ENCODE measurements at regions not wholly inside any gene's neighbourhood (a gene's known extent, or its start where the extent isn't known, plus 50 kb on each side); places are given as distances from the start of the nearest gene placed in this dataset.

DNA sequence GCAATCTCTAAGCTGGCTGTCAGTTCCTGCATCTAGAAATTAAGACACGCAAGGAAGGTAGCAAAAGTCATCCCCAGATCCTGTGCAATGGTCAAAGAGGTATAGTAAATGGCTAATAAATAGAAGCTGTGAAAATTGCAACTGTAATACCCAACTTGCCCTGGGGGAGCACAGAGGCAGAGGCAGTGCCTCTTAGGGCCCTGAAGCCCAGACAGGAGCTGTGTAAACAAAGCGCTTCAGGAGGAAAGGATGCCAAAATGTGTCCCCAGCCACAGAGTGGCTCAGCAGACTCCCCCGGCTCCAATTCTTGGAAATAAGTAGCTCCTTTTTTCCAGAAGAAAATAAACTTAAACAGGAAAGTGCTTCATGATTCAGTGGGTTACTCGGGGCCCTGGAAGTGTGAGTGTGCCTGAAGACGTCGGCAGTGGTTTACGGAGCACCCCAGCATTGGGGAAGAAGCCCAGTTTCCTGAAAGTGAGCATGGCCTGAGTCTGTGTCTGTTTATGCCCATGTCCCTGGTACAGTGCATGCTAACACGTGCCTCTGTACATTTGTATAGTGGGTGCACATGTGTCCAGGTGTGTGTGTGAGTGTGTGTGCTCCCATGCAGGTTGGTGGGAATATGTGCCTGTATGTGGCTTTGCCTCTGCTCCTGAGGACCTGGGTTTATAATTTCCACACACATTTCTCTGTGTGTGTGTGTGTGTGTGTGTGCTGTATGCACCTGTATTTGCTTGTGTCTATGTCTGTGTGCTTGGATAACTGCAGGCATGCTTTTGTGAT, 246.7 kb downstream of the MAFB start:
- DNase-seq, result no peak

DNA sequence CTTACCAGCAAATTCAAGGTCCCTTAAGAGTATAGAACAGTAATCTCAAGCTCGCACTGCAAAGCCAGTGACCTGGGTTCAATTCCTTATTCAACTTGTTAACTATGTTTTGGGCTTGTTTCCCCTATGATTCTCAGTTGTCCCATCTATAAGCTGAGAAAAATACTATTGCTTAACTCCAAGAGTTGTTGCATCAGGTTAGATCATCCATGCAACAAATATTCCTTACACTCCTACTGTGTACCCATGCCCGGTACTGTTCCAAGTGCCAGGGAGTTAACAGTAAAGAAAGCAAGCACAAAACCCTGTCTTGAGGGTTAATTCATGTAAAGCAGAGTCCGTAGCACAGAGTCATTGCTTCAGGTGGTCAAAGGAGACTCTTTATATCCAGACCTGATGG, 247.3 kb downstream of the MAFB start:
- DNase-seq, result no peak

DNA sequence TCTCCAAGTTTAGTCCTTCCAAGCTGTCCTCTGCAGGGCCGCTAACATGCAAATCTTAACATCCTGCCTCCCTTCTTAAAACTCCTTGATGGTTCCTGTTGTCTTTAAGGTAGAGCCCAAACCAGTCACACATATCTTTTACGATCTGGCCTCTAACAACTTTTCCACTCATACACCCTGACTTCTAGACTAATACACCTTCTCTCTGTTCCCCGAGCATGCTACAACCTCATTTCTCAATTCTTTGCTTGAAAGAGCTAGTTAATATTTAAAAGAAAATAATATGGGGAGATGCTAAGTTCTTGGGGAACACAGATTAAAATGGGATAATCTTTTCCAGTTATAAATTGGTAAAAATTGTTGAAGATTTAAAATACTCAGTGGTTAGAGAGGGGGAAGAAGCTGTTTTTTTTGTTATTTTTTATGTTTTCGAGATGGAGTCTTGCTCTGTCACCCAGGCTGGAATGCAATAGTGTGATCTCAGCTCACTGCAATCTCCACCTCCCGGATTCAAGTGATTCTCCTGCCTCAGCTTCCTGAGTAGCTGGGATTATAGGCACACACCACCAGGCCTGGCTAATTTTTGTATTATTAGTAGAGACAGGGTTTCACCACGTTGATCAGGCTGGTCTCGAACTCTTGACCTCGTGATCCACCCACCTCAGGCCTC, 250.7 kb downstream of the MAFB start:
- no peak for DNase-seq

DNA sequence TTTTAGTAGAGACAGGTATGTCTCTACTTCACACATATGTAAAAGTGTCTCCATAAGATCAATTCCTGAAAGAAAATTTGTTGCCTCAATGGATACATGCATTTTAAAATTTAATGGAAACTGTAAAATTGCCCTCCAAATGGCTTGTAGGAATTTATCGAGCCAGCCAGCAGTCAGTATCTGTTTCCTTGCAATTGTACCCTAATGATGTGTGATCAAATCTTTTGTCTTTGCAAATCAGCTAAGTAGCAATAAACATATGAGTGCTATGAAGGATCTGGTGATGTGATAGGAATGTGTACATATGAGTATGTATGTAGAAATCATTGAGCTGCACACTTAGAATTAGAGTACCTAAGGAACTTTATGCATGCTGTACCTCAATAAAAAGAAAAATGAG, 253.0 kb downstream of the MAFB start:
- DNase-seq, result no peak

DNA sequence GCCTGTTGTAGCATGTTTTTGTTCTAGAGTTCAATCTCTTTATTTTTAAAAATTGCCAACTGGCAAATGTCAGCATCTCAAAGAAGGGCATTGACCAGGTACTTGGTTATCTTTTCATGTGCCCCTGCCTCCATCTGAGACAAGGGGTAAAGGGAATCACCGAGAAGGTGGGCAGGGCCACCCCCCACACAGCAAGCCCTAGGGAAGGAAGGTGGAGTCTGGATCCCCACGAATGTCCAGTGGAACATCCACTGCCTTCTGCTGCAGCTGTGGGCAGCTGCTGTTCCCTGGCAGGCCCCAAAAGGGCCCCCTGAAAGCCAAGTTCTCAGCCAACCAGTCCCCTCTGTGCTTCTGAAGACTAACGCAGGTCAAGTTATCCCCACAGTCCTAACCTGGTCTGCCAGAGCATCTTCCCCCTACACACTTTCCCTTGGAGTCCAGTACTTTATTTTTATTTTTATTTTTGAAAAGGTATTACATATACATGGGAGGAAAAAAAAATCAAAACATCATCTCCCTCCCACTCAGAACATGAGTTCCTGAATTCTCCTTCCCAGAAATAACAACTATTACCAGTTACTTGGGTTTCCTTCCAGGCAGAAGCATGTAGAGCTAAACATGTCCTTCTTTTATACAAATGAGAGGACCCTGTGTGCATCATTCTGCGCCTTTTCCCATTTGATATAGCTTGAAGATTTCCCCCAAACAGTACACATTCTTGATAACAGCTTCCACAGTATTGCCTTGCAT, 253.7 kb downstream of the MAFB start:
- DNase-seq, result no peak

DNA sequence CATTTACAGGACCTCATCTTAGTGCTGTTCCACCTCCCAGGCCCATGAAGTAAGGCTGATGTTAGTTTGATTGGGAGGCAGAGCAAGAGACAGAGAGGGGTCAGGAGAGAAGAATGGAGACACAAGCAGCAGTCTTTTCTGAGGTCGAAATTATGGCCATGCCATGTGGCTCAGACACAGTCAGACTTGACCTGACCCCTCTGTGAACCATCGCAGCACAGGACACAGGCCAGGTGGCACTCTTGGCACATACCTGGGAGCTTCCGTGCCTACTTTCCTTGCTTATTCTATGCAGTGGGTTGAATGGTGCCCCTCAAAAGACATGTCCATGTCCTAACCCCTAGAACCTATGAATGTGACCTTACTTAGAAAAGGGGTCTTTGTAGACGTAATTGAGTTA, 254.9 kb downstream of the MAFB start:
- DNase-seq, result no peak

DNA sequence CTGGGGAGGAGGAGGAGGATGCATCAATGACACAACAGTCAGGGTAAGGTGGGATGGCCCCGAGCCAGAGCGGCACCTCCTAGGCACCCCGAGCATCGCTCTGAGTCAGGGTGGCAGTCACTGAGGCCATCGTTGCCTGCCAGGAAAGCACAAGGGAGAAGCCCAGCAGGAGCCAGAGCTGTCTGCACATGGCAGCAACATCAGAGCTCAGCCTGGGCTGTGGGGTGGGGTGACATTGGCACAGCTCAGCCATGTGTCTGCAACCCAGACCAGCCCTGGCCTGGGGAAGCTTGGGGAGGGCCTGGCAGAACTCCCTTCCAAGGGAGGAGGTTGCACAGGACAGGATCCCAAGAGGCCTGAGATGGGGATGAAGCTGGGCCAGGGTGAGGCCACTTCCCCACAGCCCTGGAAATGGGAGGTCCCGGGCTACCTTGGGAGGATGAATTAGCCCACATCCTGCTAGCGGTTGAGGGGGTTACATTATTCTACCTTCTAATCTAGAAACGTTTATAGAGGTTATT, 255.6 kb downstream of the MAFB start:
- no peak for DNase-seq

DNA sequence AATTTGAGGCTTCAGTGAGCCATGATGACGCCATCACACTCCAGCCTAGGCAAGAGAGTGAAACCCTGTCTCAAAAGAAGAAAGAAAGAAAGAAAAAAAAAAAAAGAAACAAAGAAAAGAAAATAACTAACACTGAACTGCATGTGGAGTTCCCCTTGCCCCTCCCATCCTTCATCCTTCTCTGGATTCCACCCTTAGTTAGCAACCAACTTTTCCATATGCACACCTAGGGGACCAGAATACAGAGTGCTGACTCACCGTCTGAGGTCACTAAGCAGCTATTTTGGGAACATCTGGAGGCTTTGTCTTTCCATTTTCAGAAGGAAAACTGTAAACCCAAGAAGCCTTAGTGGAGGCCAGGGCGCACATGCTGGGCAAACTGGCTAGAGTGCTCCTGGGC, 257.4 kb downstream of the MAFB start:
- no peak for DNase-seq

DNA sequence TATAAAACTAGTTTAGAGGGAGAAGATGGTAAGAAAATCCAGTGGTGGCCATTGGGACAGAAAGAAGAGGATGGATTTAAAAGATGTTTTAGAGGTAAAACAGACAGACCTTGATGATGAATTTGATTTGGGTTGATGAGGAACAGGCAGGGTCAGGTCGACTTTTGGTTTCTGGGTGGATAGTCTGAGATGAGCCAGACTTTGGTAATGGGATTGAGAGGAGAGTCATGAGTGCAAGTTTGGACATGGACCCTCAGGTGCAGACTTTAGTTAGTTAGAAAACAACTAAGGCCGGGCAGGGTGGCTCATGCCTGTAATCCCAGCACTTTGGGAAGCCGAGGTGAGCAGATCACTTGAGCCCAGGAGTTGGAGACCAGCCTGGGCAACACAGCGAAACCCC, 257.9 kb downstream of the MAFB start:
- no peak for DNase-seq

DNA sequence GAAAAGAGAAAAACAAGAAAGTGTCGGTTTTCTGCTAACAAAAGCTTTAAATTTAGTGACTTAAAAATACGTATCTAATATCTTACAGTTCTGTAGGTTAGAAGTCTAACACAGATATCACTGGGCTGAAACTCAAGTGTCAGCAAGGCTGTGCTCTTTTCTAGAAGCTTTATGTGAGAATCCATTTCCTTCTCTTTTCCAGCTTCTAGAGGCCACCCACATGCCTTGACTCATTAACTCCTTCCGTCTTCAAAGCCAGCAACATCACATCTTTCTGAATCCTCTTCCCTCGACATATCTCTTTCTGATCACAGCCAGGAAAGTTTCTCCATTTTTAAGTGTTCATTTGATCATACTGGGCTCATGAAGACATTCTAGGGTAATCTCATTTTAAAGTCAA, 262.0 kb downstream of the MAFB start:
- no peak for DNase-seq

DNA sequence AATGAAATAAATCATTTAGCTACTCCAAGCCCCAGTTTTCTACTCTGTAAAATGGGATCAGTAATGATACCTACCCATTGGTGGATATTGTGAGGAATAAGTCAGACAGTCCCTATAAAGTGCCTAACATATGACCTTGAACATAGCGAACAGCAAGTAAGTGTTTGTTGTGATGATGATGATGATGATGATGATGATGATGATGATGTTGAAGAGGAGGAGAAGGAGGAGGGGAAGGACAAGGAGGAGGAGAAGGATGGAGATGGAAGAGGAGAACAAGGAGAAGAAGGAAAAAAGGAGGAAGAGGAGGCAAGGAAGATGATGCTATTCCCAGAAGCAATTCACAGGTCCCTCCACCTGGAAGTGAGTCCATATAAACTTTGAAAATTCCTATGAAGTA, 264.3 kb downstream of the MAFB start:
- DNase-seq, result no peak

DNA sequence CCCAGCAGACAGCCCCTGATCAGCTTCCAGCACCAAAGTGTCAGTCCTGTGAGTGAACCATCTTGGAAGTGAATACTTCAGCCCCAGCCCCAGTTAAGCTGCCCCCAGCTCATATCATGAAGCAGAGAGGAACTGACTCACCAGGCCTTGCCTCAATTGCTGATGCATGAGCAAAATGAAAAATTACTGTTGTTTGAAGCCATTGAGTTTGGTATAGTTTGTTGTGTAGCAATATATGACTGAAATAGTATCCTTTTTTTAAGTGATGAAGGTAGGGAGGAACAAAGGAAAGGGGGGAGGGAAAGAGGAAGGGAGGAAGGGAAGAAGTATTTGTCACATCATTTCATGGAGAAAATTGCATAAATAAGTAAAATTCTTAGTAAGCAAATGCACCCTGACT, 266.4 kb downstream of the MAFB start:
- no peak for DNase-seq

DNA sequence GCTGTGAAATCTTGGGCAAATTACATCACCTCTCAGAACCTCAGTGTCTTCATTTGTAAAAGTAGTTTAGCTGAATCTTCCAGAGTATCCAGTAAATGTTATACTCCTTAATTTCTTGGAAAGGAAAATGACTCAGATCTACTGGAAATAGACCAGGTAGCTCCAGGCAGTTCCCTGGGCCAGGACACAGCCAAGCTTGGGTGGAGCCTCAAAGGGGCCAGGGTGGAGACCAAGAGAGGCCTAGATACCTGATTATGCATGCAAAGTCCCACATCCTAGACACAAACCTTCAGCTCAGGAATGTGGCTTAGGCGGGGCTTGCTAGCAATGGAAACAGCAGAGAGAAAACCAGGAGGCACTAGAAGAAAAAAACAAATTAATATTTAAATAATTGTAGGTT, 272.8 kb downstream of the MAFB start:
- no peak for DNase-seq

DNA sequence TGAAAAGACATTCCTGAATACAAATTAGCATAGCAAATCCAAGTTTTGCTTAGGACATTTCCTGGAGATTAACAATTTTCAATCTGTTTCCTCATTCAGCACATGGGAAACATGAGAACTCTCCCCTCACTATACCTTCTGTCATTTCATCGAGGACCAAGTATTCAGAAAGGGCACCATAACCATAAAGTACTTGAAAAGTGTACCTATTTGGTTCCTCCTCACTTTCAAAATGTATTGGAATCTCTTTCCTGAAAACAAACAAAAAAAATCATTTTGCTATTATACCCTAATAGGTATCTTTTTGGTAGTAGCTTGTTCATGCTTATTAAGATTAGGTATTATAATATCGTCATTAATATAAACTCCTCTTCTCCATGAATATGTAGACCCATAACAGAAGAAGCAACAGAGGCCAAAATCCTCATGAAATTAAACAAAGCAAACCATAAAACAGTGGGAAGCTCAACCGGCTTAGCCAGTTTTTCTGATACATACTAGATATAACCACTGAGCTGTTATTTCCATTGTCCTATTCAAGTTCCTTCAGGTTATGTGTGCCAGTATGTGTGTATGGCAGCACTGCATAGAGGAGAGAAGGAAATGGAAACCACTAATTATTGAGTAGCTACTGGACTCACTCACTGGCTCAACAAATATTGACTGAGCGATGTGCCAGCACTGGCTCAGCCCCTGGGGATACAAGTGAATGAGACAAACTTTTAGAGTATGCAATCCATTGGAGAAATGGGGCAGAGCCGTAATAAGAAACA, 274.0 kb downstream of the MAFB start:
- DNase-seq, result no peak

DNA sequence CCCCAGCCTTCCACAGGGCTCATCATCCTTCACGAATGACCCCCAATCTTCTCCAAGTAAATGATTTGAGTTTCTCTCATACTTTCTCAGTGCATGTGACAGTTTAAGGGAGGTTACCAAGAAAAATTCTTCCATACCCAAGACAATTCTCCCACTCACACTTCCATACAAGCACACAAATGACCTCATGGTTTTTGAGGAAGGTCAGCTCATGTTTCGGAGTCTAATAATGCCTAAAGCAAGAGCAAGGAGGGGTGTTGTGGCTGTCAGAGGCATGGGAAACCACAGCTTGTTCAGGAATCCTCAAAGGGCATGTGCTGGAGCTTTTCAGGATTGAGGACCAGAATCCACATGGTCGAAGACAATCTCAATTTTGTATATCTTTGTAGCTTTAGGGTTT, 279.0 kb downstream of the MAFB start:
- no peak for DNase-seq

DNA sequence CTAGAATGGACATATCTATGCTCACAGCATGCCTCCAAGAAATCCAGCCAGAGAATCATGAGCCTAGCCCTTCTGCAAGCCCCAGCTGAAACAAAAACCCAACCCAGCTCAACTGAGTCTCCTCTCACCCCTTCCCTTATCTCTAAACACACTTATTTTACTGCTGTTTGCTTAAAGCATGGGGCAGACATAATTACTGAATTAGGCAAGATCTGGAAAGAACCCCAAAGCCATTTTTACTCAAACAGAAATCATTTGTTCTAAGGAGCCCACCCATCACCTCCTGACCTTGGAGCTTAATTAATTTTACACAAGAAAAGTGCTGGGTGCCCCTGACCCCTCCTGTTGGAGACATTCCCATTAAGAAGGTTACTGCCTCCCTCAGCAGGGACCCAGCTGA, 291.6 kb downstream of the MAFB start:
- no peak for DNase-seq

DNA sequence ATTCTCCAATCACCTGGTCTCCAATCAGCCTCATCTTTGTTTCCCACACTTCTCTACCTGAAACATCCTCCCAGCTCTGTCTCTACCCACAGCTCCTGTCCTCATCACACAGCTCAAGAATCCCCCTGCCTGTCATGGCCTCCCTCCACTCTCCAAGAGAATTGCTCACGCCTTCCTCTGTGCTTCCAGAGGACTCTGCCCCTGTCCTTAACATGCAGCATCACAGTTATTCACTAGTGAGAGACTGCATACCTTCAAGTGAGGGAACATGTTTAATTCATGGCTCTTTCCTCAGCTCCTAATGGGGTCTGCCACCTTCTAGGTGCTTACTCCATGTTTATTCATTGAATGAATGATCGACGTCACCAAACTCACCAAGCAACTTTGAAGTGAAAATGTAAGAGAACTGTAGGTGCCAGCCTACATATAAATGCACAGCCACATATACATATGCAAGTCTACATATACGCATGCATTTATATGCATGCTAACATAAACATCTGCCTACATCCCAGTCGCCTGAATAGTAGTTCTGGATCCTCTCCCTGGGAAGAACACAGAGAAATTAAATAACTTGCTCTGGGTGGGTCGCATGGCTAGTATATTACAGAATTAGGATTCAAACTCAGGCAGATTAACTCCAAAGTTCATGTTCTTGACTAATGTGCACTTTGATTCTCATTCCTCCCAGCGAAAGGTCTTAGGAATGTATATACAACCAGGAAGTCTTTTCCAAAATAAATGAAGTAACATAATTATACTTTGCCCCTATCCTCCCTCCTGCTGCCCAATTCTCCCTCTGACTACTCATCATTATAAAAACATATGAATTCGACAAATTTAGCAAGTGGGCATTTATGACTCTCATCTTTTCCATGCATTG, 295.6 kb downstream of the MAFB start:
- DNase-seq, result no peak

DNA sequence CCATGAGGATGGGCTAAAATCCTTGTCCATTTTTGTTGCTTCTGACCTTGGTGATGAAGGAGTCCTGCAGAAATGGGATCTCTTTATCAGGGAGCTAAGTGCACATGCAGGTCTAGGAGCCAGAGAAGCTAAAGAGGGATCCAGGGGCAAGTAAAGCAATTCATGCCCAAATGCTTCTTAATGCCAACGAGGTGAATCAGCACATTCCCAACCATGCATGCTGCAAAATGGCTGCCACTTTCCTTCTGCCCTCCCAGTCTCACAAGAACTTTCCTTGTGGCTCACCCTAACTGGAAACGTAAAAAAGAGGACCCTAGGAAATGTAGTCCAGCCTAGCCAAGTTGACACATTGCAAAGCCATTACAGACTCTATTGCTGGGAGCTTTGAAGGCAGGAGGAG, 298.4 kb downstream of the MAFB start:
- DNase-seq, result no peak

DNA sequence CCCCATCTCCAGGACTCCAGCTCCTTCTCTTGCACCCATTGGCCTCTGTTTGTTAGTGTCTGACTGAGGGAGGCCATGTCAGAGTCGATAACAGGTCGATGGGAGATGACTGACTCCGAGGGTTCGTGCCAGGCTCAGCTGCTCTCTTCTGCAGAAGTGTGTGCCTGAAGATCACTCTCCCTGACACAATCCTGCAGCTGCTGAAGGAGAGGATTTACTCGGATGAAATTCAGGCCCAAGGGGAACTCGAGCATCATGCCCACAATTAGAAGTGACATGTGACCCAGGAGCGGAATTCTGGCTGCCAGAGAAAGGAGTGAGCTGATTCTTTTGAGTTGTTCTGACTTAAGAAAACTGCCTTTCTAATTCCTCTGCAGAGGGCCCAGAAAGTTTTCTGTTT, 318.2 kb downstream of the MAFB start:
- no peak for DNase-seq

DNA sequence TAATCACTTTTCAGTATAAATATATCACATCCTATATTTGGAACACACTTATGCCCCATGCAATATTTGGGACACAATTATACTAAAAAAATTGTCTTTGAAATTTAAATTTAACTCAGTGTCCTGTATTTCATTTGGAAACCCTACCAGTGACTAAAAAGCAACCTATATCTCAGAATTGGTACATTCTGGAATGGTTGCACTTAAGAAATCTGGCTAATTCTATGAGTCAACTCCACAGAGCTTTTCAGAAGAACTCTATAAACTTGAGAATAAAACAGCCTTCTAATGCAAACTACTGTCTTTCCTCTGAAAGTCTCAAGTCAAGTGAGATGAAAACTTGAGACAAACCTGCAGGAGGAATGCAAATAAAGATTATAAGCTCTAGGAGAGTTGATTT, 320.2 kb downstream of the MAFB start:
- DNase-seq, result no peak

DNA sequence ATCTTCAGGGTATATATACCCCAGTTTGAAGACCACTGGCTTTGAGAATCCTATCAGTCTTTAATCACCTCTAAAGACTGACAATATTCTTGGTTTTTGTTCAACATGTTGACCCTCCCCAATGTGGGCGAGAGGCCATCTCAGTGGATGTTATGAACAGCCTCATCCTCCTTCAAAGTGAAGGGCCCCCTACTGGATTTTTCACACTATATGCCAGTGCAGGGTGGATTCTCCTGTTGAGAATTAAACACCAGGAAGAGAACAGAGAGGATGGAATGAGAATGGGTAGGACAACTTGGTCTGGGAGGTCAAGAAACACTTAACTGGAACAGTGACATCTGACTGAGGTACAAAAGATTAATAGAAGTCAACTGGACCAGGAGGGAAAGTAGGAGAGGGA, 327.1 kb downstream of the MAFB start:
- DNase-seq, result no peak

All from AML-193 (cell line).